CD4-positive, alpha-beta memory T cell (primary cell): ENCODE measurements at regions not wholly inside any gene's neighbourhood (a gene's known extent, or its start where the extent isn't known, plus 50 kb on each side); places are given as distances from the start of the nearest gene placed in this dataset.
"Not testable (repeated sequence)": the region's sequence is repeated elsewhere in the genome, so short reads cannot be mapped to it uniquely, and the experiment has no call there.

ENCODE experiments used
- CTCF ChIA-PET: fragments of 350-600 bp; sonication (Branson Sonifier 250); formaldehyde crosslinking; loops from one replicate; lab custom pipeline; 2021; ENCODE audit warnings: inconsistent platforms; ENCODE audit not compliant: partially characterized antibody; lab: Charles Lee
- POLR2A ChIA-PET: fragments of 350-600 bp; sonication (Branson Sonifier 250); formaldehyde crosslinking; loops from one replicate; lab custom pipeline; 2021; ENCODE audit not compliant: partially characterized antibody; lab: Charles Lee
- DNase-seq, 5 donors: peaks; one replicate each; pipeline versions ENCODE4 v3.0.0 to v3.0.0-alpha.2; 2020 to 2022; ENCODE audit warnings: mixed read lengths in 1 of 5
- H3K27ac ChIP-seq: one replicate; pipeline ENCODE4 v1.7.0; 2013; ENCODE audit warnings: low read depth, low read length
- H3K27me3 ChIP-seq: 2 replicates; pipeline ENCODE4 v1.7.0; 2013; ENCODE audit warnings: mild to moderate bottlenecking, low read length, moderate library complexity; ENCODE audit not compliant: insufficient read depth
- H3K36me3 ChIP-seq: 2 replicates; pipeline ENCODE4 v1.7.0; 2013; ENCODE audit warnings: mild to moderate bottlenecking, low read length, moderate library complexity; ENCODE audit not compliant: insufficient read depth
- H3K4me1 ChIP-seq: 2 replicates; pipeline ENCODE4 v1.7.0; 2013; ENCODE audit warnings: mild to moderate bottlenecking, low read length, moderate library complexity; ENCODE audit not compliant: insufficient read depth
- H3K4me3 ChIP-seq, 2 donors: one replicate each; pipeline ENCODE4 v1.7.0; 2013; ENCODE audit warnings: low read length in 2 of 2, mild to moderate bottlenecking in 1 of 2
- H3K9me3 ChIP-seq, 2 donors: one replicate each; pipeline ENCODE4 v1.7.0; 2013; ENCODE audit warnings: low read length in 2 of 2, control low read depth in 1 of 2; ENCODE audit not compliant: control insufficient read depth in 1 of 2
- H3K27ac Mint-ChIP-seq, 7 donors: one replicate each; pipeline ENCODE4 v1.8.0; 2020 to 2021; ENCODE audit warnings: mixed read lengths in 7 of 7, mild to moderate bottlenecking in 6 of 7, inconsistent platforms in 3 of 7, moderate library complexity in 3 of 7
- H3K27me3 Mint-ChIP-seq, 2 donors: one replicate each; pipeline ENCODE4 v1.8.0; 2020 to 2021; ENCODE audit warnings: mixed read lengths in 2 of 2
- H3K36me3 Mint-ChIP-seq, 2 donors: one replicate each; pipeline ENCODE4 v1.8.0; 2020 to 2021; ENCODE audit warnings: mixed read lengths in 2 of 2, inconsistent platforms in 1 of 2, mild to moderate bottlenecking in 1 of 2
- H3K4me1 Mint-ChIP-seq, 4 donors: one replicate each; pipeline ENCODE4 v1.8.0; 2020 to 2021; ENCODE audit warnings: mixed read lengths in 4 of 4, mild to moderate bottlenecking in 1 of 4
- H3K4me3 Mint-ChIP-seq, 8 donors: one replicate each; pipeline ENCODE4 v1.8.0; 2020 to 2021; ENCODE audit warnings: mixed read lengths in 8 of 8, mild to moderate bottlenecking in 7 of 8, moderate library complexity in 6 of 8, inconsistent platforms in 3 of 8
- H3K9me3 Mint-ChIP-seq, 8 donors: one replicate each; pipeline ENCODE4 v1.8.0; 2020 to 2021; ENCODE audit warnings: mixed read lengths in 8 of 8, mild to moderate bottlenecking in 5 of 8, inconsistent platforms in 3 of 8, moderate library complexity in 1 of 8
- intact Hi-C: fragments of 100-400 bp; cut with micrococcal nuclease; formaldehyde crosslinking; loops from one replicate; pipeline ENCODE4 v1.15.1; 2023

DNA sequence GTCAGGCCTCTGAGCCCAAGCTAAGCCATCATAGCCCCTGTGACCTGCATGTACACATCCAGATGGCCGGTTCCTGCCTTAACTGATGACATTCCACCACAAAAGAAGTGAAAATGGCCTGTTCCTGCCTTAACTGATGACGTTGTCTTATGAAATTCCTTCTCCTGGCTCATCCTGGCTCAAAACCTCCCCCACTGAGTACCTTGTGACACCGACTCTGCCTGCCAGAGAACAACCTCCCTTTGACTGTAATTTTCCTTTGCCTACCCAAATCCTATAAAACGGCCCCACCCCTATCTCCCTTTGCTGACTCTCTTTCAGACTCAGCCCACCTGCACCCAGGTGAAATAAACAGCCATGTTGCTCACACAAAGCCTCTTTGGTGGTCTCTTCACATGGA lies 77.7 kb upstream of the CCZ1B start:
- H3K9me3 Mint-ChIP-seq, H3K27ac ChIP-seq, H3K27me3 ChIP-seq, H3K36me3 Mint-ChIP-seq, POLR2A ChIA-PET, H3K4me1 Mint-ChIP-seq, CTCF ChIA-PET, DNase-seq, intact Hi-C loops, H3K36me3 ChIP-seq, H3K9me3 ChIP-seq, H3K27me3 Mint-ChIP-seq, H3K4me1 ChIP-seq, H3K4me3 ChIP-seq, H3K4me3 Mint-ChIP-seq: not testable (repeated sequence)
- H3K27ac Mint-ChIP-seq: peak overlapping the region in 1 of 7 donors; percentile 15

DNA sequence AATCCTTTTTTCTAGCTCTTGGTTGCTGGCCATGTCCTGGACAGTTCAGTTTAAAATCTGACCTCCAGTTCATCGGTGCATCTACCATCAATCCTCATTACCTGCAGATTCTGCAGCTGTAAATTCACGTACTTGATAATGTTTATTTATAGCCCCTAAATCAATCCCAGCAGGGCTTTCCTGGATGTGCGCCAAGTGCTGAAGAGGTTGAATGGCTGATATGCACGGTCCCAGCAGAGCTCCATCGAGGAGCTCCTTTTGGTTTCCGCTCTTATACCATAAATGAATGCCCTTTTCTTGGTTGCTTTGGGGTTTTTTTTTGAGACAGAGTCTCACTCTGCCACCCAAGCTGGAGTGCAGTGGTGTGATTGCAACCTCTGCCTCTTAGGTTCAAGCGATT lies 91.2 kb upstream of the CCZ1B start:
- DNase-seq: no peak
- POLR2A ChIA-PET: no interaction called here
- Mint-ChIP-seq H3K36me3 (no peaks in the 10 kb centered on the region), H3K27me3 (peaks cover 6 to 9% of the 10 kb centered on the region in 2 donors), H3K27ac (no peak overlapping the region), H3K4me1 (peaks cover 0 to 1% (median 0%) of the 10 kb centered on the region in 4 donors), H3K9me3 (peaks cover 0 to 5% (median under 1%) of the 10 kb centered on the region in 8 donors), H3K4me3 (no peak overlapping the region)
- CTCF ChIA-PET: no interaction called here
- H3K4me3 ChIP-seq: no peak overlapping the region
- H3K4me1 ChIP-seq: no peaks in the 10 kb centered on the region
- no peak overlapping the region for H3K27ac ChIP-seq
- H3K36me3 ChIP-seq: no peaks in the 10 kb centered on the region
- H3K27me3 ChIP-seq: no peaks in the 10 kb centered on the region
- intact Hi-C loops: no loop called here
- no peaks in the 10 kb centered on the region for H3K9me3 ChIP-seq

DNA sequence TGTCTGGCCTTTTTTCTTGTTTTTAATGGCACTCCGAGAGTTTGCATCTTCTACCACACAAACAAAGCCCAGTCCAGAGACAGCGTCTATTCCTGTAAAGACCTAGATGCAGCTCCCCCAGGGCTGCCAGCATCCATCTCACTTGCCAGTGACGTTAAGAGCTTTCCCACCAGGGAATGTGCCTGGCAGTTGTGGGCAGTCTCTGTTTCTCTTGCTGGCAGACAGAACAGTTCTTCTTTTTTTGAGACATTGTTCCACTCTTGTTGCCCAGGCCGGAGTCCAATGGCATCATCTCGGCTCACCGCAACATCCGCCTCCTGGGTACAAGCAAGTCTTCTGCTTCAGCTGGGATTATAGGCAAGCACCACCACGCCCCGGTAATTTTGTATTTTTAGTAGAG lies 93.1 kb upstream of the CCZ1B start:
- H3K27ac ChIP-seq, CTCF ChIA-PET, H3K27ac Mint-ChIP-seq, H3K36me3 ChIP-seq, H3K4me1 ChIP-seq, POLR2A ChIA-PET, H3K4me1 Mint-ChIP-seq, H3K27me3 ChIP-seq, H3K9me3 Mint-ChIP-seq, H3K36me3 Mint-ChIP-seq, DNase-seq, H3K27me3 Mint-ChIP-seq, H3K4me3 ChIP-seq, intact Hi-C loops, H3K4me3 Mint-ChIP-seq, H3K9me3 ChIP-seq: not testable (repeated sequence)

DNA sequence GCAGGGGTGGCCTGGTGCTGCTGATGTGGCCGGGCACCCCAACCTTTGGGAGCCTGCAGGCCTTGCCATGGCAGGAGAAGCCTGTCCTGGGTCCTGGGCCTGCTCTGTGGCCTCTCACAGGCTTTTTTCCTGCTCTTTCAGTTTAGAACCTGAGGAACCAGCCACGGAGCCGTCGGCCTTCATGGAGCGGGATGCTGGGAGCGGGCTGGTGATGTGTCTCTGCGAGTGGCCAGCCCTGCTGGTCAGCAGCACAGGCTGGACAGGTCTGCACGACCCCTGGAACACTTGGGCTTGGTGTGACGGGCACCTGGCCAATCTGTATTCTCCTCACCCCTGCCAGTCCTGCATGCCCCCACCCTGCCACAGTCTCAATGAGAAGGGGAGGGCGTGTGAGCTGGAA lies 98.4 kb upstream of the CCZ1B start:
- H3K27ac Mint-ChIP-seq, H3K4me1 ChIP-seq, H3K9me3 ChIP-seq, H3K27me3 Mint-ChIP-seq, CTCF ChIA-PET, H3K4me3 ChIP-seq, H3K9me3 Mint-ChIP-seq, H3K27ac ChIP-seq, DNase-seq, H3K4me1 Mint-ChIP-seq, H3K36me3 ChIP-seq, intact Hi-C loops, H3K4me3 Mint-ChIP-seq, POLR2A ChIA-PET, H3K27me3 ChIP-seq, H3K36me3 Mint-ChIP-seq: not testable (repeated sequence)

DNA sequence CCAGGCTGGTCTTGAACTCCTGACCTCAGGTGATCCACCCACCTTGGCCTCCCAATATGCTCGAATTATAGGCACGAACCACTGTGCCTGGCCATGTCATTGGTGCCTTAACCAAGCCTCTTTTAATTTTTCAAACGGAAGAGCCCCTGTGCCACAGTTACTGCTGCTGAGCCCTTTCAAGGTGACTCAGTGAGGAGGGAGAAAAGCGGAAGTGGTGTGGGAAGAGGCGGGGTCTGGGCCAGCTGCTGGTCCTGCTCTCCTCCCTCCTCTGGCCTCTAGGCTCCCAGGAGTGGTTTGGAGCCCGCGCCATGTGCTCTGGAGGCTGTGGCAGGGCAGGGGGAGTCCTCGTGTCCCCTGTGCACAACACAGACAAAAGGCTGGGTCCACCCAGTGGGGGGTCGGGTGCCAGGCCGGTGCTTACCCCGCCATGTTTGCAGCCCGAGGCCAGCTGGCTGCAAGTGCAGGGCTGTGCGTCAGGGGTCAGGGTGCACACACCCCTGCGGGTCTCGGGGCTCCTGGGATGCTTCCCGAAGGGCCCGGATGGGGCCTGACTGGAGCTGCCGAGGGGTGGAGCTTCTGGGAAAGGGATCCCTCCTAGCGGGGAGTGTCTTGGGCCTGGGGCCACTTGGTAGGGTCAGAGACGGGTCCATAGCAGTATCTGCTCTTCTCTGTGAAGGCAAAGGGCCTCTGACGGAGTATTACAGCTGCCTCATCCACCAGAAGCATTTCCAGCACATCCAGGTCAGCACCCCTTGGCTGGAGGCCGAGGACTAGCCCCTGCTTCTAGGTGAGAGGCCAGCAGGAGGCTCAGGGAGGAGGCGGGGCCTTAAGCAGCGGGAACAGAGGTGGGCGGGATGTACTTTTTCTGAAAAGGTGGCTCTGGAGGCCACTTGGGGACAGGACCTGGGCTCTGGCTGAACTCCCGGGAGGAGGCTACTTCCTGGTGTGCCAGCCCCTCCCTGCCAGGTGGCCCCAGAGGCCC lies 100.4 kb upstream of the CCZ1B start:
- H3K4me3 ChIP-seq, H3K36me3 ChIP-seq, H3K36me3 Mint-ChIP-seq, H3K9me3 Mint-ChIP-seq, H3K27me3 ChIP-seq, CTCF ChIA-PET, H3K27ac Mint-ChIP-seq, POLR2A ChIA-PET, H3K4me3 Mint-ChIP-seq, H3K4me1 ChIP-seq, intact Hi-C loops, H3K9me3 ChIP-seq, DNase-seq, H3K27me3 Mint-ChIP-seq, H3K27ac ChIP-seq: not testable (repeated sequence)
- peaks cover 5 to 15% (median 8%) of the 10 kb centered on the region in 4 donors for H3K4me1 Mint-ChIP-seq

DNA sequence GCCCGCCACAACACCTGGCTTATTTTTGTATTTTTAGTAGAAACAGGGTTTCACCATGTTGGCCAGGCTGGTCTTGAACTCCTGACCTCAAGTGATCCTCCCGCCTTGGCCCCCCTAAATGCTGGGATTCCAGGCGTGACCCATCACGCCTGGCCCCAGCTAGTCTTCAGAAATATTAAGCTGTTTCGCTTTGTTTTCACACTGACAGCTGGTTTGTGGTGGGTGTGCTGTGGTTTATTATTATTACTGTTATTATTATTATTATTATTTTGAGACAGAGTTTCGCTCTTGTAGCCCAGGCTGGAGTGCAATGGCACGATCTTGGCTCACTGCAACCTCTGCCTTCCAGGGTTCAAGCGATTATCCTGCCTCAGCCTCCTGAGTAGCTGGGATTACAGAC lies 101.6 kb upstream of the CCZ1B start:
- H3K27ac Mint-ChIP-seq, CTCF ChIA-PET, H3K9me3 Mint-ChIP-seq, H3K9me3 ChIP-seq, H3K27me3 Mint-ChIP-seq, POLR2A ChIA-PET, DNase-seq, H3K36me3 Mint-ChIP-seq, intact Hi-C loops, H3K27ac ChIP-seq, H3K27me3 ChIP-seq, H3K4me3 ChIP-seq, H3K4me1 ChIP-seq, H3K36me3 ChIP-seq, H3K4me3 Mint-ChIP-seq: not testable (repeated sequence)
- peaks cover 5 to 15% (median 8%) of the 10 kb centered on the region in 4 donors for H3K4me1 Mint-ChIP-seq

DNA sequence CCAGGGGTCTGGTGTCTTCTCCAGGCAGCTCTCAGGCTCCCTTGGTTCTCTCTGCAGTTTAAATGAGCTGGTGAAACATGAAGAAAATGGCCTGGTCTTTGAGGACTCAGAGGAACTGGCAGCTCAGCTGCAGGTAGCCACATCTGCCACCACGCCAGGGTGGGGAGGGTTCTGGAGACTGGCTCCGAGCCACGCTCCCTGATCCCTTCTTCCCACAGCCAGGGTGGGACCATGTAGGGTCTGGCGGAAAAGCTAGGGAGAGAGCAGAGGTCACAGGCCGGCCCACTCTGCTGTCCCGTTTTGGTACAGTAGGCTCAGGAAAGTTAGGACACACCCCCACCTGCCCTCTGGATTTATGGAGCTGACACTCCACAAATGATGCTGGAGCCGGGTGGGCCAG lies 103.5 kb upstream of the CCZ1B start:
- H3K4me3 ChIP-seq, H3K36me3 ChIP-seq, H3K27me3 Mint-ChIP-seq, H3K9me3 Mint-ChIP-seq, intact Hi-C loops, DNase-seq, H3K36me3 Mint-ChIP-seq, H3K4me3 Mint-ChIP-seq, H3K27ac ChIP-seq, H3K4me1 ChIP-seq, H3K27me3 ChIP-seq, H3K9me3 ChIP-seq, POLR2A ChIA-PET, CTCF ChIA-PET: not testable (repeated sequence)
- Mint-ChIP-seq H3K4me1 (peaks cover 5 to 15% (median 8%) of the 10 kb centered on the region in 4 donors), H3K27ac (peak overlapping the region in 1 of 7 donors; percentile 48)
